Lower lobe of right lung (tissue), 2 donors: ENCODE measurements at regions not wholly inside any gene's neighbourhood (a gene's known extent, or its start where the extent isn't known, plus 50 kb on each side); places are given as distances from the start of the nearest gene placed in this dataset.

Source experiments
- ATAC-seq, 2 donors: fragments of 200-7000 bp; cut with Tn5 transposase; one replicate each; pipeline ENCODE4 v1.9.1; 2020 to 2022; ENCODE audit warnings: mild to moderate bottlenecking in 2 of 2, moderate library complexity in 2 of 2
- DNase-seq: peaks from one replicate; pipeline ENCODE4 v3.0.0-alpha.2; 2020
- H3K27ac ChIP-seq: fragments of 200-600 bp; one replicate; pipeline ENCODE4 v1.8.0; 2022
- H3K27me3 ChIP-seq: fragments of 200-600 bp; one replicate; pipeline ENCODE4 v1.8.0; 2022; ENCODE audit warnings: low read depth
- H3K36me3 ChIP-seq: fragments of 200-600 bp; one replicate; pipeline ENCODE4 v1.8.0; 2022; ENCODE audit warnings: mild to moderate bottlenecking
- H3K4me1 ChIP-seq: fragments of 200-600 bp; one replicate; pipeline ENCODE4 v1.8.0; 2022
- H3K4me3 ChIP-seq: fragments of 200-600 bp; one replicate; pipeline ENCODE4 v1.8.0; 2022; ENCODE audit warnings: mild to moderate bottlenecking
- H3K9me3 ChIP-seq: fragments of 200-600 bp; one replicate; pipeline ENCODE4 v1.8.0; 2022
- CTCF ChIP-seq: fragments of 200-600 bp; IDR thresholded peaks from one replicate; pipeline ENCODE4 v1.8.0; 2022; ENCODE audit warnings: antibody characterized with exemption, mild to moderate bottlenecking
- intact Hi-C: fragments of 100-400 bp; cut with DNase I; formaldehyde crosslinking; loops from one replicate; pipeline ENCODE4 v1.11.0; 2022
- donor health status: DM: no; HTN: yes; CAD: no; lungs with severe emphysema.

GRCh38 chrX:81857192-81857591, 655.3 kb downstream of the SH3BGRL start:
- H3K27me3 ChIP-seq = no peaks in the 10 kb centered on the region
- H3K4me3 ChIP-seq = no peak overlapping the region
- no peaks in the 10 kb centered on the region for H3K36me3 ChIP-seq
- intact Hi-C loops = no loop called here
- no peak for TF ChIP-seq CTCF
- no peaks in the 10 kb centered on the region for H3K9me3 ChIP-seq
- ATAC-seq (no peak), DNase-seq (no peak)
- H3K4me1 ChIP-seq = no peaks in the 10 kb centered on the region
- no peak overlapping the region for H3K27ac ChIP-seq

GRCh38 chrX:81866873-81867272, 665.0 kb downstream of the SH3BGRL start:
- no peak overlapping the region for H3K4me3 ChIP-seq
- H3K9me3 ChIP-seq = no peaks in the 10 kb centered on the region
- DNase-seq (no peak), ATAC-seq (no peak)
- no peaks in the 10 kb centered on the region for H3K27me3 ChIP-seq
- no peak for TF ChIP-seq CTCF
- no peaks in the 10 kb centered on the region for H3K36me3 ChIP-seq
- intact Hi-C loops = no loop called here
- H3K4me1 ChIP-seq = no peaks in the 10 kb centered on the region
- H3K27ac ChIP-seq = no peak overlapping the region

- H3K4me3 ChIP-seq = no peak overlapping the region
- DNase-seq (no peak), ATAC-seq (no peak)
- no peaks in the 10 kb centered on the region for H3K27me3 ChIP-seq
- H3K27ac ChIP-seq = no peak overlapping the region
- no peaks in the 10 kb centered on the region for H3K36me3 ChIP-seq
- no peaks in the 10 kb centered on the region for H3K9me3 ChIP-seq
- H3K4me1 ChIP-seq = no peaks in the 10 kb centered on the region
- TF ChIP-seq CTCF = no peak
- intact Hi-C loops = no loop called here
Measured at GRCh38 chrX:81868979-81869378, 667.1 kb downstream of the SH3BGRL start.

- Histone ChIP-seq H3K27ac (no peak overlapping the region), H3K4me1 (no peaks in the 10 kb centered on the region), H3K36me3 (no peaks in the 10 kb centered on the region), H3K27me3 (no peaks in the 10 kb centered on the region), H3K9me3 (no peaks in the 10 kb centered on the region), H3K4me3 (no peak overlapping the region)
- ATAC-seq (no peak), DNase-seq (no peak)
- TF ChIP-seq CTCF = no peak
- intact Hi-C loops = loop anchor here (5.0 kb wide), 1 partner anchor 48 kb away; no protein-coding TSS in a partner anchor
Measured at GRCh38 chrX:81874807-81875206, 672.9 kb downstream of the SH3BGRL start.

DNA sequence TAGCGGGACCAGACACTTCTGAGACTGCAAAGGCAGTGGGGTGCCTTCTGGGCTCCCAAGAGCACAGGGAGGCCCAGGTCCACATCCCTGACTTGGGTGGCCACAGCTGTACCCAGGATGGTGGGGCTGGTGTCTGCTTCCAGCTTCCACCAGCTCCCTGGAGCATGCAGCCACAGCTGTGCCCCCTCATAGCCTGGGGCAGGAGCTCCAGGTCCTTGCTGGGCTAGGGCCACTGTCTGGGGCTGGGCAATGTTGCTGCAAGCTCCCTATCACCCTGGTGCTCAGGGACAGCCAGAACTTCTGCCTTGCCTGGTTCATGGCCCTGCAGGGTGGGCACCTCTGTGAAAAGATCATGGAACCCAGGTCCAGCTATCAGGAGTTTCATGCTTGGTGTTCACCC, 673.9 kb downstream of the SH3BGRL start:
- no peak overlapping the region for H3K27ac ChIP-seq
- no peak for ATAC-seq
- TF ChIP-seq CTCF = no peak

DNA sequence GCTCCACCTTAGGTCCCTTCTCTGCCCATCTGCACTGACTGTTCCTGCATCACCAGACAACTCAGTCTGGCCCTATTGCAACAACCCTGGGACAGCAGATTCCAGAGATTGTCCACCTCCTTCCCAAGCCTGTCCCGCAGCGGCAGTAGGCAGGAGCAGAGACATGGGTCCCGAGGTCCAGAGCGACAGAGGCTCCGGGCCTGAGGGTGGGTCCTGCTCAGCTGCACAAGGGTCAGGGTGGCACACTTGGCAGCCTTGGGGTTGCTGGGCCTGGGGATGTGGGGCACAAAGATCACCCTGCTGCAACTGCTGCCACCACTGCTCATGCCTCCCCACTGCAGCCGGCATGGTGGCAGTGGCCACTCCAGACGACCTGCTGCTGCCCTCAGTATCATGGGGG, 674.5 kb downstream of the SH3BGRL start:
- no peaks in the 10 kb centered on the region for H3K9me3 ChIP-seq
- no peak overlapping the region for H3K27ac ChIP-seq
- no peak overlapping the region for H3K4me3 ChIP-seq
- DNase-seq (no peak), ATAC-seq (no peak)
- H3K27me3 ChIP-seq = no peaks in the 10 kb centered on the region
- intact Hi-C loops = no loop called here
- no peaks in the 10 kb centered on the region for H3K36me3 ChIP-seq
- TF ChIP-seq CTCF = no peak
- no peaks in the 10 kb centered on the region for H3K4me1 ChIP-seq

More for the DNA sequence above, 673.9 kb downstream of the SH3BGRL start:
- H3K4me3 ChIP-seq = no peak overlapping the region
- H3K9me3 ChIP-seq = no peaks in the 10 kb centered on the region
- H3K27me3 ChIP-seq = no peaks in the 10 kb centered on the region
- no peak for DNase-seq
- intact Hi-C loops = no loop called here
- no peaks in the 10 kb centered on the region for H3K36me3 ChIP-seq
- no peaks in the 10 kb centered on the region for H3K4me1 ChIP-seq
